Esophagus muscularis mucosa (tissue), 4 donors: ENCODE measurements at regions not wholly inside any gene's neighbourhood (a gene's known extent, or its start where the extent isn't known, plus 50 kb on each side); places are given as distances from the start of the nearest gene placed in this dataset.
"Not testable (repeated sequence)": the region's sequence is repeated elsewhere in the genome, so short reads cannot be mapped to it uniquely, and the experiment has no call there.

Experiments
- DNase-seq: peaks from one replicate; pipeline ENCODE4 v3.0.0-alpha.2; 2017; ENCODE audit errors: extremely low spot score
- H3K27ac ChIP-seq, 4 donors: fragments of 200-600 bp; sonication (generic); replicated peaks in 1 of 4; 1 replicate in 3 of 4; 2 replicates in 1 of 4; pipeline ENCODE4 v1.5.1; 2016 to 2019; ENCODE audit warnings: mild to moderate bottlenecking in 1 of 4
- H3K27me3 ChIP-seq, 4 donors: fragments of 200-600 bp; sonication (generic); one replicate each; pipeline versions ENCODE4 v1.5.1 to v1.6.0; 2016 to 2019
- H3K36me3 ChIP-seq, 4 donors: fragments of 200-600 bp; sonication (generic); one replicate each; pipeline ENCODE4 v1.5.1; 2016 to 2019
- H3K4me1 ChIP-seq, 4 donors: fragments of 200-600 bp; sonication (generic); one replicate each; pipeline ENCODE4 v1.5.1; 2016 to 2019
- H3K4me3 ChIP-seq, 4 donors: fragments of 200-600 bp; sonication (generic); 1 replicate in 2 of 4; 2 replicates in 2 of 4; pipeline ENCODE4 v1.5.1; 2016 to 2019; ENCODE audit warnings: mild to moderate bottlenecking in 4 of 4, moderate library complexity in 1 of 4
- H3K9me3 ChIP-seq, 4 donors: fragments of 200-600 bp; sonication (generic); 1 replicate in 3 of 4; 2 replicates in 1 of 4; pipeline ENCODE4 v1.5.1; 2016 to 2019
- CTCF ChIP-seq, 3 experiments: fragments of 200-600 bp in 2 of 3; fragments of 450-650 bp in 1 of 3; sonication (generic) in 2 of 3; IDR thresholded peaks; one replicate each; pipeline ENCODE4 v1.5.1; 2017 to 2019; ENCODE audit warnings: antibody characterized with exemption in 3 of 3, mild to moderate bottlenecking in 2 of 3, moderate library complexity in 1 of 3
- EP300 ChIP-seq: sonication (generic); formaldehyde crosslinking; IDR thresholded peaks from one replicate; pipeline ENCODE4 v1.6.1; 2017; ENCODE audit warnings: antibody characterized with exemption
- POLR2A ChIP-seq: fragments of 450-650 bp; IDR thresholded peaks from one replicate; pipeline ENCODE4 v1.6.1; 2017; ENCODE audit warnings: antibody characterized with exemption, moderate library complexity, mild to moderate bottlenecking, low read depth
- POLR2AphosphoS5 ChIP-seq, 2 donors: sonication (generic); formaldehyde crosslinking; IDR thresholded peaks; one replicate each; pipeline ENCODE4 v1.6.1; 2017; ENCODE audit warnings: antibody characterized with exemption in 2 of 2
- WGBS: methylation state at CpG from one replicate; pipeline ENCODE4 v1.1.5; 2018; 5-methylcytosine and 5-hydroxymethylcytosine counted together
- intact Hi-C: fragments of 100-400 bp; cut with DNase I; formaldehyde crosslinking; loops from one replicate; pipeline ENCODE4 v1.15.1; 2023

- Histone ChIP-seq H3K9me3 (no peaks in the 10 kb centered on the region), H3K27ac (no peak overlapping the region), H3K4me1 (no peaks in the 10 kb centered on the region), H3K27me3 (no peaks in the 10 kb centered on the region), H3K4me3 (no peak overlapping the region), H3K36me3 (no peaks in the 10 kb centered on the region)
- intact Hi-C loops, result no loop called here
- no peak for DNase-seq
- 44% methylated on average over 1 of the region's 1 CpG for WGBS
- no peak for TF ChIP-seq EP300
- TF ChIP-seq POLR2A, result no peak
- TF ChIP-seq CTCF (IDR thresholded peaks at IDR 0.05), result no peak
- TF ChIP-seq POLR2AphosphoS5 (IDR thresholded peaks at IDR 0.05), result no peak
Measured at GRCh38 chr7:53473371-53473770, 437.9 kb downstream of the POM121L12 start.

DNA sequence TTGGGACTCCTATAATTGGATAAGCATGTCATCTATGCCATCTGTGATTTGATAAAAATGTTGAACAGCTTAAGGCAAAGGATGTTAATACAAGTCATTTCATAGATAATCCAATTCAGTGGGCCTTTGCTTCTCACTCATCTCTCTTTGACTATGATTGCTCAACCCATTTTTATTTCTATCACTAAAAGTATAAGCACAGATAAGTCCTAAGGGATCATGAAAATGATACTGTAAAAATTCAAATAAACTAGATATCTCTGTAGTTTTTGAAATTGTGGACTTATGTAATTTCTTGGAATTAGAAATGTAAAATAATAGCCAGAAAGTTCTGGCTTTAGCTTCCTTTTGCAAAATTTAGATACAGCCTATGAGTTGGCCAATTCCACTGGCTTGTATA is 440.3 kb downstream of the POM121L12 start:
- H3K4me1 ChIP-seq, result no peaks in the 10 kb centered on the region
- no peaks in the 10 kb centered on the region for H3K36me3 ChIP-seq
- H3K9me3 ChIP-seq, result no peaks in the 10 kb centered on the region
- H3K27me3 ChIP-seq, result no peaks in the 10 kb centered on the region
- intact Hi-C loops, result no loop called here
- no peak for TF ChIP-seq EP300
- TF ChIP-seq POLR2AphosphoS5 (IDR thresholded peaks at IDR 0.05), result no peak
- no peak for TF ChIP-seq POLR2A
- TF ChIP-seq CTCF (IDR thresholded peaks at IDR 0.05), result no peak
- no peak overlapping the region for H3K4me3 ChIP-seq
- H3K27ac ChIP-seq, result no peak overlapping the region
- no peak for DNase-seq

- Histone ChIP-seq H3K4me1 (no peaks in the 10 kb centered on the region), H3K27ac (no peak overlapping the region), H3K9me3 (no peaks in the 10 kb centered on the region), H3K27me3 (no peaks in the 10 kb centered on the region), H3K4me3 (no peak overlapping the region), H3K36me3 (no peaks in the 10 kb centered on the region)
- no peak for TF ChIP-seq POLR2A
- TF ChIP-seq POLR2AphosphoS5 (IDR thresholded peaks at IDR 0.05), result no peak
- TF ChIP-seq EP300, result no peak
- TF ChIP-seq CTCF (IDR thresholded peaks at IDR 0.05), result no peak
- no peak for DNase-seq
- intact Hi-C loops, result no loop called here
- WGBS, result 87% methylated on average over 3 of the region's 3 CpGs
Measured at GRCh38 chr7:53476566-53476965, 441.1 kb downstream of the POM121L12 start.

GRCh38 chr7:53485354-53485753 is 449.9 kb downstream of the POM121L12 start:
- Histone ChIP-seq H3K9me3 (no peaks in the 10 kb centered on the region), H3K27ac (no peak overlapping the region), H3K36me3 (no peaks in the 10 kb centered on the region), H3K4me1 (no peaks in the 10 kb centered on the region), H3K27me3 (no peaks in the 10 kb centered on the region), H3K4me3 (no peak overlapping the region)
- no peak for TF ChIP-seq CTCF (IDR thresholded peaks at IDR 0.05)
- TF ChIP-seq POLR2A, result no peak
- TF ChIP-seq POLR2AphosphoS5 (IDR thresholded peaks at IDR 0.05), result no peak
- TF ChIP-seq EP300, result no peak
- no peak for DNase-seq
- intact Hi-C loops, result no loop called here
- 79% methylated on average over 6 of the region's 6 CpGs for WGBS

GRCh38 chr7:53491051-53491450 is 455.6 kb downstream of the POM121L12 start:
- Histone ChIP-seq H3K27me3 (no peaks in the 10 kb centered on the region), H3K4me1 (no peaks in the 10 kb centered on the region), H3K9me3 (no peaks in the 10 kb centered on the region), H3K4me3 (no peak overlapping the region), H3K36me3 (no peaks in the 10 kb centered on the region), H3K27ac (no peak overlapping the region)
- DNase-seq, result no peak
- WGBS, result 97% methylated on average over 4 of the region's 6 CpGs
- TF ChIP-seq POLR2A (no peak), CTCF (IDR thresholded peaks at IDR 0.05) (no peak), EP300 (no peak), POLR2AphosphoS5 (IDR thresholded peaks at IDR 0.05) (no peak)
- intact Hi-C loops, result no loop called here

- H3K4me1 ChIP-seq, H3K36me3 ChIP-seq, H3K27me3 ChIP-seq, H3K27ac ChIP-seq, intact Hi-C loops, DNase-seq, H3K9me3 ChIP-seq, H3K4me3 ChIP-seq: not testable (repeated sequence)
- 99% methylated on average over 18 of the region's 20 CpGs for WGBS
Measured at GRCh38 chr7:53495181-53495580, 459.7 kb downstream of the POM121L12 start.
